ENCODE measurements at regions not wholly inside any gene's neighbourhood (a gene's known extent, or its start where the extent isn't known, plus 50 kb on each side); places are given as distances from the start of the nearest gene placed in this dataset.

DNA sequence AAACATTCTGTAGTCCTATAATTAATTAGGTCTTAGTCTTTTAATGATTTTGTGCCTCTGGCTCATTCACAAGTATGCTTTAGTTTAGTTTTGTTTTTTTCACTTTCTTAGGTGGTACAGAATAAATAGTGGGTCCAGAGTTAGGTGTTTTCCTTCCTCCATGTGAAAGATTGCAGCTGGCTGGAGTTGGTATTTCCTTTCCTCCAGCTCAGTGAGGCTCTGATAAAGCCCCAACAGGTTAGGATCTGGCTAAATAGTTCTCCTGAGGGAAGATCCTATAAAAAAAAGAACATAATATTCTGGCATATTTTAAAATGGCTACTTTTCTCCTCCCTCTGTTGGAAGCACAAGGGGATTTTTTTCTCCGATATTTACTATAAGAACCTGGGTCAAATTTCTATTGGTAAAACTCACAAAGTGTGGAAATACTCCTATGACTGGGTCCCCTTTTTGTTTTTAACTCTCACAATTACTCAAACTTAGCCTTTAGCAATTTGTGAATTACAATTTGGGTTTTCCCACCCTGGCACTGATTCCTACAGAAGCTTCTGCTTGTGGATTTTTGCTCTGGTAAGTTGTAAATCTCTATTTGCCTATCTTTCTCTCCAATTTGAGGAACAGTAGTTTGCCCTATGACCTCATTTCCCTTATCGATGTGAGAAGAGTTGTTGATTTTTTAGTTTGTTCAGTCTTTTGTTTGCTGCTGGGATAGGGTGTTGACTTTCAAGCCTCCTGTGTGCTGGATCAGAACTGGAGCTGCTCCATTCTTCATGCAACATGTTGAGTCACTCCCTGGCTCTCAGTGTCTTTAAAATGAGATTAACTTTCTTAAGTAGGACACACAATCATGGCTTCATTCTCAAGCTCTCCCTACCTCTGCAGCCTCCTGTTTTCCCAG is 500.9 kb downstream of the RNF144A start:
- H3K36me3 ChIP-seq (ENCODE audit: low read depth): no peaks in the 10 kb centered on the region
- no peak for DNase-seq
- H3K4me1 ChIP-seq (ENCODE audit: low read depth): no peaks in the 10 kb centered on the region
- TF ChIP-seq, protein P1, sequence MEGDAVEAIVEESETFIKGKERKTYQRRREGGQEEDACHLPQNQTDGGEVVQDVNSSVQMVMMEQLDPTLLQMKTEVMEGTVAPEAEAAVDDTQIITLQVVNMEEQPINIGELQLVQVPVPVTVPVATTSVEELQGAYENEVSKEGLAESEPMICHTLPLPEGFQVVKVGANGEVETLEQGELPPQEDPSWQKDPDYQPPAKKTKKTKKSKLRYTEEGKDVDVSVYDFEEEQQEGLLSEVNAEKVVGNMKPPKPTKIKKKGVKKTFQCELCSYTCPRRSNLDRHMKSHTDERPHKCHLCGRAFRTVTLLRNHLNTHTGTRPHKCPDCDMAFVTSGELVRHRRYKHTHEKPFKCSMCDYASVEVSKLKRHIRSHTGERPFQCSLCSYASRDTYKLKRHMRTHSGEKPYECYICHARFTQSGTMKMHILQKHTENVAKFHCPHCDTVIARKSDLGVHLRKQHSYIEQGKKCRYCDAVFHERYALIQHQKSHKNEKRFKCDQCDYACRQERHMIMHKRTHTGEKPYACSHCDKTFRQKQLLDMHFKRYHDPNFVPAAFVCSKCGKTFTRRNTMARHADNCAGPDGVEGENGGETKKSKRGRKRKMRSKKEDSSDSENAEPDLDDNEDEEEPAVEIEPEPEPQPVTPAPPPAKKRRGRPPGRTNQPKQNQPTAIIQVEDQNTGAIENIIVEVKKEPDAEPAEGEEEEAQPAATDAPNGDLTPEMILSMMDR (IDR thresholded peaks at IDR 0.05): no peak
- intact Hi-C loops (cut with DNase I, micrococcal nuclease): no loop called here
- no peak for ATAC-seq
- H3K4me3 ChIP-seq: no peak overlapping the region
- H3K9me3 ChIP-seq: no peaks in the 10 kb centered on the region

DNA sequence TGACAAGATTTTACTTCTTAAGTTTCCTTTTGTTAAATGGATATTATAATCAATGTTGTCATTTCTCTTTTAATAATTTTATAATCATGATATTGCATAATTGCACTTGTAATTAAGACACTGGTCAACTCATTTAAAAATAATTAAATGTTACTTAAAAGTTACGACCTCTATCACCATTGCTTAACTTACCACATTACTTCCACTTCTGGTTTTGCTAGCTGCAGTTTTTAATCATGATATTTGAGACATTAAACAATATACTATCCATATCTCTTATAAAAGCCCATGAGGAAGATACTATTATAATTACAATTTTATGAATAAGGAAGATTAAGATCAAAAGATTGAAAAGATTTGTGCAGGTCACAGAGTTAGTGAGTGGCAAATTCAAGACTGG is 502.0 kb downstream of the RNF144A start:
- no peak for ATAC-seq
- Histone ChIP-seq H3K4me1 (ENCODE audit: low read depth) (no peaks in the 10 kb centered on the region), H3K36me3 (ENCODE audit: low read depth) (no peaks in the 10 kb centered on the region), H3K4me3 (no peak overlapping the region), H3K9me3 (no peaks in the 10 kb centered on the region)
- TF ChIP-seq, protein P1 (IDR thresholded peaks at IDR 0.05): no peak
- no peak for DNase-seq
- intact Hi-C loops (cut with DNase I, micrococcal nuclease): no loop called here

DNA sequence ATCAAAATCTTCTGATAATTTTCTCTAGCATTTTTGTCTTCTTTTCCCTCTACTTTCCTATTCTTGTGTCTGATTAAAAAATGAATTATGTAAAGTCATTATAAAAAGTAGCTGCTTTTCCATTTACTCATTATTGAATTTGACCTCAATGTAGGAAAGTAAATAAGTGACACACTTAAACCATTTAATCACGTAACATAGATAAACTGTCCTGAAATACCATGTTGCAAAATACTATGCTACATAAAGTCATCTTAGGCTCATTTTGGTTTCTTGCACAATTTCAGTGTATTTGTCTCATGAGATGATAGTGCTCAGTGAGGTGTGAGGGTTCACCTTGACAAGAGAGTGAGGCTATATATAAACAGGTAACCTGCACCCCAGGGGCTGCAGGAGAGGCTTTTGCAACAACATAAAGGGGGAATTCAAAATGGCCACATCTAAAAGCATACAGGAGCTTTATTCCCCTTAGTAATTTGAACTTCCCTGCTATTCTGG is 502.7 kb downstream of the RNF144A start:
- DNase-seq (no peak), ATAC-seq (no peak)
- intact Hi-C loops (cut with DNase I, micrococcal nuclease): loop anchor here in 1 of 2 donors (10.0 kb wide), 1 partner anchor 1265 kb away; the partner anchor contains the start of gene ID2
- Histone ChIP-seq H3K4me1 (ENCODE audit: low read depth) (no peaks in the 10 kb centered on the region), H3K9me3 (no peaks in the 10 kb centered on the region), H3K36me3 (ENCODE audit: low read depth) (no peaks in the 10 kb centered on the region), H3K4me3 (no peak overlapping the region)
- TF ChIP-seq, protein P1 (IDR thresholded peaks at IDR 0.05): no peak

DNA sequence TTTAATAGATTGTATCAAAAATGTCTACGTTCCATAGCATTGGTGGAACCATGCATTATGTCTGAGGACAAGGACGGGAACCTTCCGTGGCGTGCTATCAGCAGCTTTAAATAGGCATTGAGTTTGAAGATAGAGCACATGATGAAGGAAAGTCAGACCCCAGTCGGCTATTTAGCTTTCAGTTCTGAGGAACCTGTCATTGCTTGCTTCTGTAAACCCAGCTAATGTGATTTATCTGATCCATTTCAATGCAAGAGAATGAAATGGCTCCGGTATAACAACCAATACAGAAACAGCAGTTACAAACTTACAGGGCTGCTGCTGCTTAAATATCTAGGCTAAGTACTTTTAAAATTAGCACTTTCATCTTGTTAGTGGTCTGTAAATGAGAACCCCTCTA is 503.3 kb downstream of the RNF144A start:
- no peak for ATAC-seq
- TF ChIP-seq, protein P1 (IDR thresholded peaks at IDR 0.05): no peak
- Histone ChIP-seq H3K36me3 (ENCODE audit: low read depth) (no peaks in the 10 kb centered on the region), H3K9me3 (no peaks in the 10 kb centered on the region), H3K4me1 (ENCODE audit: low read depth) (no peaks in the 10 kb centered on the region), H3K4me3 (no peak overlapping the region)
- intact Hi-C loops (cut with DNase I, micrococcal nuclease): loop anchor here in 1 of 2 donors (10.0 kb wide), 1 partner anchor 1264 kb away; the partner anchor contains the start of gene ID2
- no peak for DNase-seq

DNA sequence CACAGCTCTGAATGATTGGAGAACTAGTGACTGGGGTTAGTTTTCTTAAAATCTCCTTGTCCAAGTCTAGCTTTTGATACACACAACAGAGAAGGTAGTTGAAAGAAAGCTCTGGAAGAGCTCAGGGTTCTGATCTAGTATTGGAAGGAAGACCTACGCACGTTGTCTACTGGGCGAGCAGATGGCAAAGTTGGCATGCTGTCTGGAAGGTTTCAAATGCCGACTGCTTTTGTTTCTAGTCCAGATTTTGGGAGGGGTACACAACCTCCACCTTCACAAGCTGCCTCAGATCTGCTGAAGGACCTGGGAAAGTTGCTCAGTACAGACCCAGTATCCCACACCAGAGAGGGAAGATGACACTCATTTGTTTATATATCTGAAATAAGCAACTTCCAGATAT is 507.3 kb downstream of the RNF144A start:
- Histone ChIP-seq H3K9me3 (no peaks in the 10 kb centered on the region), H3K36me3 (ENCODE audit: low read depth) (no peaks in the 10 kb centered on the region), H3K4me3 (no peak overlapping the region), H3K4me1 (ENCODE audit: low read depth) (no peaks in the 10 kb centered on the region)
- DNase-seq (no peak), ATAC-seq (no peak)
- intact Hi-C loops (cut with DNase I, micrococcal nuclease): loop anchor here in 1 of 2 donors (10.0 kb wide), 1 partner anchor 1260 kb away; the partner anchor contains the start of gene ID2
- TF ChIP-seq, protein P1 (IDR thresholded peaks at IDR 0.05): no peak

Data from mucosa of descending colon (tissue), 3 donors.